ENCODE measurements at regions not wholly inside any gene's neighbourhood (a gene's known extent, or its start where the extent isn't known, plus 50 kb on each side); places are given as distances from the start of the nearest gene placed in this dataset.

GRCh38 chr6:15872241-15873103 lies 209.6 kb upstream of the DTNBP1 start:
- DNase-seq, result no peak

- no peak for DNase-seq
These were observed 208.4 kb upstream of the DTNBP1 start for GRCh38 chr6:15871276-15871675.

- no peak for DNase-seq
These were observed 207.7 kb upstream of the DTNBP1 start for GRCh38 chr6:15870333-15871043.

GRCh38 chr6:15864708-15865062 lies 201.9 kb upstream of the DTNBP1 start:
- DNase-seq, result no peak

GRCh38 chr6:15864038-15864707 lies 201.3 kb upstream of the DTNBP1 start:
- no peak for DNase-seq

GRCh38 chr6:15862810-15863209 lies 200.0 kb upstream of the DTNBP1 start:
- no peak for DNase-seq

GRCh38 chr6:15861486-15861885 lies 198.7 kb upstream of the DTNBP1 start:
- no peak for DNase-seq

- DNase-seq, result no peak
These were observed 192.2 kb upstream of the DTNBP1 start for GRCh38 chr6:15854826-15855710.

GRCh38 chr6:15854378-15854777 lies 191.6 kb upstream of the DTNBP1 start:
- DNase-seq, result no peak

- no peak for DNase-seq
These were observed 190.4 kb upstream of the DTNBP1 start for GRCh38 chr6:15853259-15853658.

- DNase-seq, result no peak
These were observed 189.5 kb upstream of the DTNBP1 start for GRCh38 chr6:15852289-15852688.

GRCh38 chr6:15849395-15849794 lies 186.6 kb upstream of the DTNBP1 start:
- no peak for DNase-seq

GRCh38 chr6:15845492-15845891 lies 182.7 kb upstream of the DTNBP1 start:
- DNase-seq, result no peak

GRCh38 chr6:15843764-15844163 lies 180.9 kb upstream of the DTNBP1 start:
- no peak for DNase-seq

- DNase-seq, result no peak
These were observed 180.4 kb upstream of the DTNBP1 start for GRCh38 chr6:15843226-15843625.

GRCh38 chr6:15842727-15843117 lies 179.9 kb upstream of the DTNBP1 start:
- DNase-seq, result no peak

GRCh38 chr6:15841937-15842726 lies 179.3 kb upstream of the DTNBP1 start:
- no peak for DNase-seq

- DNase-seq, result no peak
These were observed 177.2 kb upstream of the DTNBP1 start for GRCh38 chr6:15839969-15840541.

- DNase-seq, result no peak
These were observed 174.4 kb upstream of the DTNBP1 start for GRCh38 chr6:15837205-15837604.

GRCh38 chr6:15832841-15833240 lies 170.0 kb upstream of the DTNBP1 start:
- no peak for DNase-seq

GRCh38 chr6:15829156-15829555 lies 166.3 kb upstream of the DTNBP1 start:
- no peak for DNase-seq

Data from NCI-H774 (cell line).